HPDE6-E6E7 (cell line): ENCODE measurements at regions not wholly inside any gene's neighbourhood (a gene's known extent, or its start where the extent isn't known, plus 50 kb on each side); places are given as distances from the start of the nearest gene placed in this dataset.
A peak's percentile ranks its signal among the peaks of the same experiment; 100 is the strongest.
"Not testable (repeated sequence)": the region's sequence is repeated elsewhere in the genome, so short reads cannot be mapped to it uniquely, and the experiment has no call there.

Source experiments
- DNase-seq: peaks from one replicate; pipeline ENCODE4 v3.0.0; 2011; ENCODE audit warnings: missing footprints; ENCODE audit errors: extremely low spot score

DNA sequence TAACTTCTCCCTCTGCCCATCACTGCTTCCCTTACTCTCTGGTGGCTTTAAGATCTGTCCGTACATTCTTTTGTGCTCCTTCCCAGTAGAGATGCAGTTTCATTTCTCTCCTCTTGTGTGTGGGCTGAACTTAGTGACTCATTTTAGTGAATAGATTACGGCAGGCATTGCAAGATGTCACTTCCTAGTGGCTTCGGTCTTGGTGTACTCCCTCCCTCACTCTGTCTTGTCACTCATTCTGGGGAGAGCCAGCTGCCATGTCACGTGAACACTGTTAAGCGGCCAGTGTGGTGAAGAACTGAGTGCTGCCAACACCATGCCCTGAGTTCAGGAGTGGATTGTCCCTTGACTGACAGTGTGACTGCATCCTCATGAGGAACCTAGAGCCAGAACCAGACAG, 115.9 kb downstream of the OTOR start:
- DNase-seq: no peak

DNA sequence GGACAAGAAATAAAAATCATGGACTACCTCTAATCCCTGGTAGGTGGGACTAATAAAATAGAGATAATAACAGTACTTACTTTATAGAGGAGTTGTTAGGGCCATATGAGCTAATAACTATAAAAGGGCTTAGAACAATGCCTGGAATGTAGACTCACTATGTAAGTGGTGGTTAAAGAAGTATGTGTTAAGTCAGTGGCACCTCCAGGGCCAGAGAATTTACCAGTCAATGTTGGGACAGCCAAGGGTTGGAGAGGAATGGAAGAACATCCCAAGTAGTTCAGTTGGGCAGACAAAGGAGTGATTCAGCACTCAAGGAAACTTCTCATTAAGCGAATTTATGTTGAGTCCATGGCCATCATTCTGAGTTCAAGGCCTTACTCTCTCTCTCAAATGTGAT, 116.8 kb downstream of the OTOR start:
- DNase-seq: no peak

DNA sequence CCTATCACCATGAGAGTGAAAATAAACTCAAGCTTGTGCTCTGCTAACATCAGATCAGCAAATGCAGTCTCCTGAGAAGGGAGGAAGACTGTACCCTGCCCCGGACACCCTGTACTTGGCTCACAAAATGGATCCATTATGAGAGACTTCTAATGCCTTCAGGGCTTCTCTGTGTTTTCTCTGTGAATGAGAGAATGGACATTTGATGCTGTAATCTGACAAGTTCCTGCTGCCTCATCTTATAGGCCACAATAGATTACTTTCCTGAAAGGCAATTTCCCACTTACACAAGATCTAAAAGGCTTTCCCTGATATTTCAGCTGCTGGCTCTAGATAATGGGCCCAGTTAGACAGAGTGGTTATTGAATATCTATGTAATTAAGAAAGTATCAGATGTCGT, 117.2 kb downstream of the OTOR start:
- DNase-seq: no peak

DNA sequence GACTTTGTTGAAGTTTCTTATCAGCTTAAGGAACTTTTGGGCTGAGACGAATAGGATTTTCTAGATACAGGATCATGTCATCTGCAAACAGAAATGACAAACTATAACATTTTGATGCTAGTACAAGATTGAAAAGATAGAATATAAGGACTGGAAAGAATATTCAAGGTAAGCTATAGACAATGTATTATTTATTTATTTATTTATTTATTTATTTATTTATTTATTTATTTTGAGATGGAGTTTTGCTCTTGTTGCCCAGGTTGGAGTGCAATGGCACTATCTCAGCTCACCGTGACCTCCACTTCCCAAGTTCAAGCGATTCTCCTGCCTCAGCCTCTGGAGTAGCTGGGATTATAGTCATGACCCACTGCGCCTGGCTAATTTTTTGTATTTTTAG, 125.0 kb downstream of the OTOR start:
- DNase-seq: not testable (repeated sequence)

DNA sequence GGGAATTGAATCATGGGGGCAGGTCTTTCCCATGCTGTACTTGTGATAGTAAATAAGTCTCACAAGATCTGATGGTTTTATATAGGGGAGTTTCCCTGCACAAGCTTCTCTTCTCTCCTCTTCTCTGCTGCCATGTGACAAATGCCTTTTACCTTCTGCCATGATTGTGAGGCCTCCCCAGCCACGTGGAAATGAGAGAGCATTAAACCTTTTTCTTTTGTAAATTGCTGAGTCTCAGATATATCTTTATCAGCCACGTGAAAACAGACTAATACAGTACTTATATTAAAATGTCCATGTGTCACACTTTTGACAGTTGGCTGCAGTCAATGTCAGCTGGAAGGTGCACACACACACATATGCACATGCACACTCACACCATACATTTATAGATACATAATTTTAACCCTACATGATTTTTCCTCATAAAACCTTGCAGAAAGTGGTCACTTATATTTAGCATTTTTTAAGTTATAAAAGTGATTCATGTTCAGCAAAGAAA, 128.9 kb downstream of the OTOR start:
- DNase-seq: no peak

GRCh38 chr20:16885746-16886145, 137.6 kb downstream of the OTOR start:
- DNase-seq: no peak

DNA sequence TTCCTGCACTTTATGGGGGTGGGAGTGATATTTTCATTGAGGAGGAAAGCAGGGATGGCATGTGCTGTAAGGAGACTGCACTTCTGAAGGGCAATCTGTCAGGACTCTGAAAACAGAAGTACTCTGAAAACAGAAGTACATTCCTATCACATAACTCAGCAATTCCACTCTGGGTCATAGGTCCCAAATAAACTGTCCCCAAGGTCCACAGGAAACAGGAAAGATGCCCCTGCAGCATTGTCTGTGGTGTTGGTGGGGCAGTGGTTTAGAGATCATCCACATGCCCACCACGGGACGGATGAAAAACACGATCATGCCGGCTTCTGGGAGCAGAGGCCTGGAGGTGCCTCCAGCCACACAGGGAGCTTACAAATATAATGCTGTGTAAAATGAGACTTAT, 150.3 kb downstream of the OTOR start:
- DNase-seq: no peak

GRCh38 chr20:16902662-16903061, 154.5 kb downstream of the OTOR start:
- DNase-seq: no peak

GRCh38 chr20:16904751-16905150, 156.6 kb downstream of the OTOR start:
- DNase-seq: no peak

GRCh38 chr20:16914277-16914676, 166.1 kb downstream of the OTOR start:
- no peak for DNase-seq

- no peak for DNase-seq
Measured at GRCh38 chr20:16916165-16916564, 168.0 kb downstream of the OTOR start.

DNA sequence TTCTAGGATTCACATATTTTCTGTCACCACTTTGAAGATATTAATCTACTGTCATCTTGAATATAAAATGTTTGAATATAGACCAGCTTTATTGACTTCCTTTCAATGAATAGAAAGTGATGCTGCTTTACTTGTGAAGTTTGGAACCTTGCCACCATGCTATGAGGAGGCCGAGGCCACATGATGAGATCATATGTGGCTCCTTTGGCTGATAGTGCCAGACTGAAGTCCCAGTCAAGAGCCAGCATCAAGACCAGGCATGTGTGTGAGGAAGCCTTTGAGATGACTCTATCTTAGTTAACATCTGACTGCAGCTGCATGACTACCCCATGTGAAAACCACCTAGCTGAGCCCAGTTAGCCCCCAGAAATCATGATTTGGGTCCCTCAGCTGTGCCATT, 169.5 kb downstream of the OTOR start:
- DNase-seq: no peak

DNA sequence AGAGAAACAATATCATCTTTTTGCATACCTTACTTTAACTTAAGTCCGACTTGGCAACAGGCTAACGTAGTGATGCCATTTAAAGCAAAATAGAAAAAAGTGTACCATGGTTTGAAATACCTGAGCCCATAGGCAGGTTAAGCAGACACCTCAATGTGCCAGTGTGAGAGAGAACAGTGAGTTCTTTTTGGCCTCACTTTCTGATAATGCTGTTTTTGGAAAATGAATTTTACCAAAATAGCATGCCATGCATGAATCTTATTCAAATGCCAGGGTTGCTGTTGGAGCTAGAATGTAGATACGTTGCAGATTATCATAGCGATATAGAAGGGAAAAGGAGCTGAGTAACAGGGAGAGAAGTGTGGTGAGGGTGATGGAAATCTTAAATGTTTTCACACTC, 170.2 kb downstream of the OTOR start:
- DNase-seq: no peak

- no peak for DNase-seq
Measured at GRCh38 chr20:16919841-16920240, 171.7 kb downstream of the OTOR start.

GRCh38 chr20:16922834-16923233, 174.7 kb downstream of the OTOR start:
- DNase-seq: peak; percentile 23

- no peak for DNase-seq
Measured at GRCh38 chr20:16926626-16927430, 178.7 kb downstream of the OTOR start.

GRCh38 chr20:16929756-16930155, 181.6 kb downstream of the OTOR start:
- no peak for DNase-seq

DNA sequence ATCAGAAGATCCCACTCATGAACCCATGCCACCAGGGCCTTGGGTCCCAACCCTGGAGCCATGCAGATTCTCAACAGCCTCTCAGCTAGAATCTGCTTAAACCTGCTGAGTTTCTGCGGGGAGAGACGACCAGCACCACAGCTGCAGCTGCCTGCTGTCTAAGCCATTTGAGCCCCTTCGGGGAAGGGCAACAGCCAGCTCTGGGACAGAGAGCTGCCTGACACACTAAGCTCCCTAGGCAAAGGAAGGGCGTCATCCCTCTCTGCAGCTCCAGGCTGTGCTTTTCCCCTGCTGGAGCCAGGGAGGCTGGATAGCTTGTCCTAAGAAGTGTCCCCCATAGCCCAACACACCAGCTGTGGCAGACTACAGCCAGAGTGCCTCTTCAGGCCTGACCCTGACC, 182.5 kb downstream of the OTOR start:
- no peak for DNase-seq

- DNase-seq: no peak
Measured at GRCh38 chr20:16939051-16939450, 190.9 kb downstream of the OTOR start.

DNA sequence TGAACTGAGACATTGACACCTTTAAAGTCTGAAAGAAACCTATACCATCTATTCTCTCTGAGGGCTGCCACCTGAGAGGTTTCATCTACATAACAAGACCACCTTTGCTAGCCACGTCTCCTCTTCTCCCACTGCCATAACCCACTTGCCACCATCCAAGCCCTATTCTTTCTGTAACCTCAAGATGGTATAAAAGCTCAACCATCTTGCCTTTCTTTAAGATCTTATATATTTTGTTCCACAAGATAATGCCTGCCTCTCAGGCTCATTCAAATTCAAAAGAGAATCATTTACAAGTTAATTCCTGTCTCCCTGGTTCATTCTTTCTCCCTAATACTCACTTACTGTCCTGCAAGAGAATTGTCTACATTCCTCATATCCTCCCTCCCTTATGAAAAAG, 192.5 kb downstream of the OTOR start:
- DNase-seq: no peak

- DNase-seq: no peak
Measured at GRCh38 chr20:16942051-16942450, 193.9 kb downstream of the OTOR start.

GRCh38 chr20:16942756-16943155, 194.6 kb downstream of the OTOR start:
- no peak for DNase-seq

GRCh38 chr20:16944745-16945144, 196.6 kb downstream of the OTOR start:
- DNase-seq: no peak

- DNase-seq: no peak
Measured at GRCh38 chr20:16945619-16946018, 197.5 kb downstream of the OTOR start.
